ENCODE measurements at regions not wholly inside any gene's neighbourhood (a gene's known extent, or its start where the extent isn't known, plus 50 kb on each side); places are given as distances from the start of the nearest gene placed in this dataset.

- TF ChIP-seq ARID5B (CRISPR knock-in tag; IDR thresholded peaks at IDR 0.05) (peak; percentile 82; the same call in 1 of the 2 replicates), CREM (IDR thresholded peaks at IDR 0.05) (peak; percentile 30; the same call in 1 of the 2 replicates), CREM (CRISPR knock-in tag; IDR thresholded peaks at IDR 0.05) (no peak), ZNF792 (CRISPR knock-in tag; IDR thresholded peaks at IDR 0.05) (no peak), SOX6 (IDR thresholded peaks at IDR 0.05) (no peak), SOX6 (CRISPR knock-in tag; IDR thresholded peaks at IDR 0.05) (peak; percentile 81)
These were observed 466.6 kb upstream of the TNP1 start (continued) for GRCh38 chr2:217326238-217327022.

GRCh38 chr2:217325816-217326215 is 466.0 kb upstream of the TNP1 start:
- Histone ChIP-seq H3K4me2 (ENCODE audit: low read depth, low read length) (no peak overlapping the region), H2AFZ (ENCODE audit: low read length) (no peak overlapping the region), H3K36me3 (replicated peaks in 1 of 2; ENCODE audit: control insufficient read depth in 1 of 2, insufficient read depth in 2 of 2, low read length in 2 of 2) (no peaks in the 10 kb centered on the region), H3K4me3 (replicated peaks in 1 of 3; ENCODE audit: insufficient read depth in 1 of 3, low read depth in 2 of 3, low read length in 3 of 3) (no peak overlapping the region), H4K20me1 (ENCODE audit: insufficient read depth, low read length) (no peaks in the 10 kb centered on the region), H3K27ac (ENCODE audit: extremely low read length, insufficient read depth, low read length) (no peak overlapping the region), H3K79me2 (ENCODE audit: insufficient read depth, low read length) (no peaks in the 10 kb centered on the region), H3K27me3 (ENCODE audit: control insufficient read depth in 1 of 2, insufficient read depth in 2 of 2, low read length in 2 of 2) (no peaks in the 10 kb centered on the region), H3K4me1 (ENCODE audit: insufficient read depth, low read length) (peaks cover 28% of the 10 kb centered on the region), H3K9ac (ENCODE audit: insufficient read depth, low read depth, low read length) (no peak overlapping the region), H3K9me3 (ENCODE audit: low read length) (no peaks in the 10 kb centered on the region; the same call in 1 of the 2 replicates)
- no TSS peak for BruUV-seq (replicated peaks)
- in situ Hi-C loops (cut with HindIII; ENCODE audit: extremely low pct_ligation_motif_present, low pct_unique_long_range_greater_than_20kb) (loop anchor here (25.0 kb wide), 1 partner anchor 814 kb away; no protein-coding TSS in a partner anchor), intact Hi-C loops (cut with micrococcal nuclease; ENCODE audit: unreplicated experiment) (no loop called here)
- CTCF ChIA-PET (ENCODE audit: low intra/inter-chr PET ratio, low total read pairs) = no interaction called here
- no peak for DNase-seq (ENCODE audit: low spot score)
- 28% methylated on average over 2 of the region's 2 CpGs for WGBS (ENCODE audit: low lambda C conversion rate)
- POLR2A ChIA-PET = no interaction called here
- FAIRE-seq = no peak
- peak; percentile 41; the same call in 2 of the 3 replicates for ATAC-seq
- no peak for TF ChIP-seq GFI1 (CRISPR knock-in tag; IDR thresholded peaks at IDR 0.05; ENCODE audit: borderline replicate concordance)
- TF ChIP-seq DZIP1 (CRISPR knock-in tag; IDR thresholded peaks at IDR 0.05) = no peak
- 0 out of 2 replicates have a peak, but pooled peaks have one; percentile 21 for TF ChIP-seq HDAC2 (CRISPR knock-in tag; IDR thresholded peaks at IDR 0.05)
- TF ChIP-seq SYNCRIP (IDR thresholded peaks at IDR 0.05; ENCODE audit: insufficient read depth, low read depth, low read length) = no peak
- no peak for TF ChIP-seq HNF1A (IDR thresholded peaks at IDR 0.05; ENCODE audit: low read depth)
- TF ChIP-seq HNF1A (CRISPR knock-in tag; IDR thresholded peaks at IDR 0.05; ENCODE audit: borderline replicate concordance) = no peak
- peak; percentile 96 for TF ChIP-seq ZNF652 (CRISPR knock-in tag; IDR thresholded peaks at IDR 0.05; ENCODE audit: borderline replicate concordance, low read depth)
